Breast epithelium (tissue), 3 donors: ENCODE measurements at regions not wholly inside any gene's neighbourhood (a gene's known extent, or its start where the extent isn't known, plus 50 kb on each side); places are given as distances from the start of the nearest gene placed in this dataset.

Experiments used
- POLR2A ChIP-seq: fragments of 450-650 bp; IDR thresholded peaks from one replicate; pipeline ENCODE4 v1.6.1; 2016; ENCODE audit warnings: antibody characterized with exemption, mild to moderate bottlenecking, moderate library complexity
- POLR2AphosphoS5 ChIP-seq, 3 donors: sonication (generic); formaldehyde crosslinking; IDR thresholded peaks; one replicate each; pipeline ENCODE4 v1.6.1; 2017; ENCODE audit warnings: antibody characterized with exemption in 3 of 3
- TF ChIP-seq, protein P1 (sequence below), 3 donors: fragments of 450-650 bp; IDR thresholded peaks; one replicate each; pipeline ENCODE4 v1.5.1; 2016 to 2017; ENCODE audit warnings: antibody characterized with exemption in 3 of 3, mild to moderate bottlenecking in 3 of 3, moderate library complexity in 3 of 3

- TF ChIP-seq, protein P1, sequence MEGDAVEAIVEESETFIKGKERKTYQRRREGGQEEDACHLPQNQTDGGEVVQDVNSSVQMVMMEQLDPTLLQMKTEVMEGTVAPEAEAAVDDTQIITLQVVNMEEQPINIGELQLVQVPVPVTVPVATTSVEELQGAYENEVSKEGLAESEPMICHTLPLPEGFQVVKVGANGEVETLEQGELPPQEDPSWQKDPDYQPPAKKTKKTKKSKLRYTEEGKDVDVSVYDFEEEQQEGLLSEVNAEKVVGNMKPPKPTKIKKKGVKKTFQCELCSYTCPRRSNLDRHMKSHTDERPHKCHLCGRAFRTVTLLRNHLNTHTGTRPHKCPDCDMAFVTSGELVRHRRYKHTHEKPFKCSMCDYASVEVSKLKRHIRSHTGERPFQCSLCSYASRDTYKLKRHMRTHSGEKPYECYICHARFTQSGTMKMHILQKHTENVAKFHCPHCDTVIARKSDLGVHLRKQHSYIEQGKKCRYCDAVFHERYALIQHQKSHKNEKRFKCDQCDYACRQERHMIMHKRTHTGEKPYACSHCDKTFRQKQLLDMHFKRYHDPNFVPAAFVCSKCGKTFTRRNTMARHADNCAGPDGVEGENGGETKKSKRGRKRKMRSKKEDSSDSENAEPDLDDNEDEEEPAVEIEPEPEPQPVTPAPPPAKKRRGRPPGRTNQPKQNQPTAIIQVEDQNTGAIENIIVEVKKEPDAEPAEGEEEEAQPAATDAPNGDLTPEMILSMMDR (IDR thresholded peaks at IDR 0.05) = no peak
- no peak for TF ChIP-seq POLR2A
- no peak for TF ChIP-seq POLR2AphosphoS5 (IDR thresholded peaks at IDR 0.05)
Observed at GRCh38 chr12:131618701-131619100, 92.2 kb upstream of the SFSWAP start.
